Jurkat, Clone E6-1 (cell line): ENCODE measurements at regions not wholly inside any gene's neighbourhood (a gene's known extent, or its start where the extent isn't known, plus 50 kb on each side); places are given as distances from the start of the nearest gene placed in this dataset.
"Not testable (repeated sequence)": the region's sequence is repeated elsewhere in the genome, so short reads cannot be mapped to it uniquely, and the experiment has no call there.

Experiments
- DNase-seq: peaks from one replicate; pipeline ENCODE4 v3.0.0-alpha.2; 2011; ENCODE audit warnings: low read depth, low spot score
- H3K4me3 ChIP-seq: 2 replicates; pipeline ENCODE4 v1.5.1; 2011; ENCODE audit warnings: mild to moderate bottlenecking, low read length, control low read depth, moderate library complexity

- H3K4me3 ChIP-seq = no peak overlapping the region
- no peak for DNase-seq
These were observed 465.8 kb downstream of the FRK start for GRCh38 chr6:115594891-115595290.

- DNase-seq = no peak
These were observed 468.7 kb downstream of the FRK start for GRCh38 chr6:115592025-115592424.

GRCh38 chr6:115589072-115589471 lies 471.6 kb downstream of the FRK start:
- not testable (repeated sequence) for H3K4me3 ChIP-seq, DNase-seq

More at GRCh38 chr6:115592025-115592424, 468.7 kb downstream of the FRK start:
- no peak overlapping the region for H3K4me3 ChIP-seq

GRCh38 chr6:115583290-115583689 lies 477.4 kb downstream of the FRK start:
- DNase-seq = no peak
- no peak overlapping the region for H3K4me3 ChIP-seq

- H3K4me3 ChIP-seq = no peak overlapping the region
- no peak for DNase-seq
These were observed 478.3 kb downstream of the FRK start for GRCh38 chr6:115582386-115582785.

GRCh38 chr6:115579565-115579964 lies 481.1 kb downstream of the FRK start:
- not testable (repeated sequence) for H3K4me3 ChIP-seq, DNase-seq

- H3K4me3 ChIP-seq = no peak overlapping the region
- no peak for DNase-seq
These were observed 483.4 kb downstream of the FRK start for GRCh38 chr6:115577270-115577669.

GRCh38 chr6:115575285-115575684 lies 485.4 kb downstream of the FRK start:
- no peak for DNase-seq
- no peak overlapping the region for H3K4me3 ChIP-seq

GRCh38 chr6:115573861-115574260 lies 486.8 kb downstream of the FRK start:
- DNase-seq = no peak

GRCh38 chr6:115570331-115570730 lies 490.4 kb downstream of the FRK start:
- no peak overlapping the region for H3K4me3 ChIP-seq
- DNase-seq = peak; percentile 22

More at GRCh38 chr6:115573861-115574260, 486.8 kb downstream of the FRK start:
- no peak overlapping the region for H3K4me3 ChIP-seq

GRCh38 chr6:115554060-115554459 lies 506.6 kb downstream of the FRK start:
- no peak overlapping the region for H3K4me3 ChIP-seq
- DNase-seq = no peak

- no peak for DNase-seq
- H3K4me3 ChIP-seq = no peak overlapping the region
These were observed 509.2 kb downstream of the FRK start for GRCh38 chr6:115551527-115551926.

- no peak for DNase-seq
- no peak overlapping the region for H3K4me3 ChIP-seq
These were observed 515.1 kb downstream of the FRK start for GRCh38 chr6:115545672-115545986.

GRCh38 chr6:115544765-115545671 lies 515.7 kb downstream of the FRK start:
- DNase-seq = no peak

GRCh38 chr6:115540077-115540869 lies 520.4 kb downstream of the FRK start:
- DNase-seq = no peak
- H3K4me3 ChIP-seq = no peak overlapping the region

More at GRCh38 chr6:115544765-115545671, 515.7 kb downstream of the FRK start:
- H3K4me3 ChIP-seq = no peak overlapping the region

GRCh38 chr6:115539531-115539930 lies 521.2 kb downstream of the FRK start:
- no peak overlapping the region for H3K4me3 ChIP-seq
- no peak for DNase-seq

- no peak for DNase-seq
- no peak overlapping the region for H3K4me3 ChIP-seq
These were observed 535.9 kb downstream of the FRK start for GRCh38 chr6:115524821-115525220.

GRCh38 chr6:115521747-115522146 lies 538.9 kb downstream of the FRK start:
- not testable (repeated sequence) for H3K4me3 ChIP-seq, DNase-seq

GRCh38 chr6:115514656-115515055 lies 546.0 kb downstream of the FRK start:
- no peak overlapping the region for H3K4me3 ChIP-seq
- DNase-seq = no peak

GRCh38 chr6:115512923-115513322 lies 547.8 kb downstream of the FRK start:
- H3K4me3 ChIP-seq = no peak overlapping the region
- no peak for DNase-seq
